ENCODE measurements at regions not wholly inside any gene's neighbourhood (a gene's known extent, or its start where the extent isn't known, plus 50 kb on each side); places are given as distances from the start of the nearest gene placed in this dataset.

DNA sequence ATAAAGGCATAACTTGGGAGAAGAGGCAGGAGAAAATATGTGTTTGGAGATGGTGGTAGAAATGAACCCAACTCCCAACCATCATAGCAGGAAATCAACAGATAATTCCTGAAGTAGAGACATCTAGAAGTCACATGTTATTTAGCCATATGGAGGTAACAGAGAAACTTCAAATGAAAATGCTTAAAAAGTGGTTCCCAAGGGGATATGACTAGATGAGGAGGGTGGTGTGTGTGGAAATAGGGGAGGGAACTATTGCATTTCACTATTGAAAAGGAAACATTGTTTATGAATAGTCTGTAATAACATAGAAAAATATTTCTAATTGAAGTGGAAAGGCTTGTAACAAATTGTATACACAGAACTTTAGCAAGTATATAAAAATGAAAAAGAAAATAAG lies 412.0 kb downstream of the SHISA9 start:
- no peak overlapping the region for H3K27ac ChIP-seq (ENCODE audit: low read depth, low read length)
- H3K4me3 ChIP-seq (ENCODE audit: low read depth in 1 of 5, low read length in 5 of 5) = no peak overlapping the region
- H3K9me3 ChIP-seq (ENCODE audit: control insufficient read depth in 5 of 5, low read length in 5 of 5) = no peaks in the 10 kb centered on the region
- H3K9ac ChIP-seq (ENCODE audit: low read length in 5 of 5) = no peak overlapping the region
- H3K27me3 ChIP-seq (ENCODE audit: control insufficient read depth in 5 of 5, insufficient read depth in 4 of 5, low read length in 5 of 5) = peaks cover 0 to 3% (median 0%) of the 10 kb centered on the region in 5 donors
- no peaks in the 10 kb centered on the region for H3K36me3 ChIP-seq (ENCODE audit: control insufficient read depth in 5 of 5, insufficient read depth in 5 of 5, low read length in 5 of 5)
- peaks cover 0 to 6% (median 0%) of the 10 kb centered on the region in 5 donors for H3K4me1 ChIP-seq (ENCODE audit: control insufficient read depth in 5 of 5, insufficient read depth in 5 of 5, low read length in 5 of 5)

- Histone ChIP-seq H3K36me3 (ENCODE audit: control insufficient read depth in 5 of 5, insufficient read depth in 5 of 5, low read length in 5 of 5) (no peaks in the 10 kb centered on the region), H3K9ac (ENCODE audit: low read length in 5 of 5) (no peak overlapping the region), H3K4me1 (ENCODE audit: control insufficient read depth in 5 of 5, insufficient read depth in 5 of 5, low read length in 5 of 5) (peaks cover 0 to 6% (median 0%) of the 10 kb centered on the region in 5 donors), H3K4me3 (ENCODE audit: low read depth in 1 of 5, low read length in 5 of 5) (no peak overlapping the region), H3K9me3 (ENCODE audit: control insufficient read depth in 5 of 5, low read length in 5 of 5) (no peaks in the 10 kb centered on the region), H3K27ac (ENCODE audit: low read depth, low read length) (no peak overlapping the region), H3K27me3 (ENCODE audit: control insufficient read depth in 5 of 5, insufficient read depth in 4 of 5, low read length in 5 of 5) (peaks cover 0 to 3% (median 0%) of the 10 kb centered on the region in 5 donors)
Observed at GRCh38 chr16:13314633-13315032, 413.2 kb downstream of the SHISA9 start.

DNA sequence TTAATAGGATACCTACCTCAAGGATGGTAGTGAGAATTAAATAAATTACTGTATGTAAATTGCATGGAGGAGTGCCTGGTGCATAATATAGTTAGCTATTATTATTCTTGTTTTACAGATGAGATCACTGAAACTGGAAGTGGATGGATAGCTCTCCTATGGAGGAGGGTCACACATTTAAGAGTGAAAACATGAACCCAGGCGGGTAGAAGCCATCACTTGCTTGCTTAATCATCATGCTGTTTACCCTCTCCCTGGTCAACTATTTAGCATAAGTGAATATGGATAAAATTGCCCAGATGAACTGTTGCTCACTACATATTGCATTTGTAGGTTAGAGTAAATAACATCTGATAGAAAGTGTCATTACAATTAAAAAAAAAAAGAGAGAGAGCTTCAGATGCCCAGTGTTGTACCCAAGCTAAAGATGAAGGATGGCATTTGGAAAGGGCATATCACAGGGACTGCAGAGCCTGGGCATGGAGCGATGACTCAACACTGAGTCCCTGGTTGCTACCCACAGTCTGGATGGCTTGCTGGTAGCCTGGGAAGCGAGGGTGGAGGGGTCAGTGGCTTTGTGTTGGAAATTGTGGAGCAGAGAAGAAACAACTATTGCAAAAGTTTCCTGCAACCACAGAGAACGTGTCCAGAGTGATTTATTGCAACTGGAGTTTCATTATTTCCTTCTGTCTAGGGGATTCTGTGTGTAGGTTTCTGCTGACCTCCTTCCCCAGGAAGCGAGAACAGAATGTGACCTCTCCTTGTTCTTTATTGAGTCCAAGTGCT lies 414.4 kb downstream of the SHISA9 start:
- peaks cover 0 to 3% (median 0%) of the 10 kb centered on the region in 5 donors for H3K27me3 ChIP-seq (ENCODE audit: control insufficient read depth in 5 of 5, insufficient read depth in 4 of 5, low read length in 5 of 5)
- no peak overlapping the region for H3K27ac ChIP-seq (ENCODE audit: low read depth, low read length)
- no peak overlapping the region for H3K4me3 ChIP-seq (ENCODE audit: low read depth in 1 of 5, low read length in 5 of 5)
- H3K9me3 ChIP-seq (ENCODE audit: control insufficient read depth in 5 of 5, low read length in 5 of 5) = no peaks in the 10 kb centered on the region
- H3K4me1 ChIP-seq (ENCODE audit: control insufficient read depth in 5 of 5, insufficient read depth in 5 of 5, low read length in 5 of 5) = peaks cover 0 to 6% (median 0%) of the 10 kb centered on the region in 5 donors
- no peaks in the 10 kb centered on the region for H3K36me3 ChIP-seq (ENCODE audit: control insufficient read depth in 5 of 5, insufficient read depth in 5 of 5, low read length in 5 of 5)
- no peak overlapping the region for H3K9ac ChIP-seq (ENCODE audit: low read length in 5 of 5)

- no peaks in the 10 kb centered on the region for H3K4me1 ChIP-seq (ENCODE audit: control insufficient read depth in 5 of 5, insufficient read depth in 5 of 5, low read length in 5 of 5)
- H3K36me3 ChIP-seq (ENCODE audit: control insufficient read depth in 5 of 5, insufficient read depth in 5 of 5, low read length in 5 of 5) = no peaks in the 10 kb centered on the region
- no peak overlapping the region for H3K4me3 ChIP-seq (ENCODE audit: low read depth in 1 of 5, low read length in 5 of 5)
- no peaks in the 10 kb centered on the region for H3K9me3 ChIP-seq (ENCODE audit: control insufficient read depth in 5 of 5, low read length in 5 of 5)
- H3K27me3 ChIP-seq (ENCODE audit: control insufficient read depth in 5 of 5, insufficient read depth in 4 of 5, low read length in 5 of 5) = no peaks in the 10 kb centered on the region
- no peak overlapping the region for H3K9ac ChIP-seq (ENCODE audit: low read length in 5 of 5)
- H3K27ac ChIP-seq (ENCODE audit: low read depth, low read length) = no peak overlapping the region
Observed at GRCh38 chr16:13322336-13322735, 420.9 kb downstream of the SHISA9 start.

- Histone ChIP-seq H3K27me3 (ENCODE audit: control insufficient read depth in 5 of 5, insufficient read depth in 4 of 5, low read length in 5 of 5) (no peaks in the 10 kb centered on the region), H3K9ac (ENCODE audit: low read length in 5 of 5) (no peak overlapping the region), H3K4me3 (ENCODE audit: low read depth in 1 of 5, low read length in 5 of 5) (no peak overlapping the region), H3K4me1 (ENCODE audit: control insufficient read depth in 5 of 5, insufficient read depth in 5 of 5, low read length in 5 of 5) (no peaks in the 10 kb centered on the region), H3K27ac (ENCODE audit: low read depth, low read length) (no peak overlapping the region), H3K36me3 (ENCODE audit: control insufficient read depth in 5 of 5, insufficient read depth in 5 of 5, low read length in 5 of 5) (no peaks in the 10 kb centered on the region), H3K9me3 (ENCODE audit: control insufficient read depth in 5 of 5, low read length in 5 of 5) (no peaks in the 10 kb centered on the region)
Observed at GRCh38 chr16:13324851-13325250, 423.5 kb downstream of the SHISA9 start.

- H3K27ac ChIP-seq (ENCODE audit: low read depth, low read length) = no peak overlapping the region
Observed at GRCh38 chr16:13325396-13325795, 424.0 kb downstream of the SHISA9 start.

GRCh38 chr16:13331918-13332317 lies 430.5 kb downstream of the SHISA9 start:
- Histone ChIP-seq H3K4me1 (ENCODE audit: control insufficient read depth in 5 of 5, insufficient read depth in 5 of 5, low read length in 5 of 5) (no peaks in the 10 kb centered on the region), H3K27me3 (ENCODE audit: control insufficient read depth in 5 of 5, insufficient read depth in 4 of 5, low read length in 5 of 5) (peaks cover 0 to 5% (median 0%) of the 10 kb centered on the region in 5 donors), H3K4me3 (ENCODE audit: low read depth in 1 of 5, low read length in 5 of 5) (no peak overlapping the region), H3K27ac (ENCODE audit: low read depth, low read length) (no peak overlapping the region), H3K36me3 (ENCODE audit: control insufficient read depth in 5 of 5, insufficient read depth in 5 of 5, low read length in 5 of 5) (no peaks in the 10 kb centered on the region), H3K9ac (ENCODE audit: low read length in 5 of 5) (no peak overlapping the region), H3K9me3 (ENCODE audit: control insufficient read depth in 5 of 5, low read length in 5 of 5) (no peaks in the 10 kb centered on the region)

More at GRCh38 chr16:13325396-13325795, 424.0 kb downstream of the SHISA9 start:
- Histone ChIP-seq H3K9me3 (ENCODE audit: control insufficient read depth in 5 of 5, low read length in 5 of 5) (no peaks in the 10 kb centered on the region), H3K9ac (ENCODE audit: low read length in 5 of 5) (no peak overlapping the region), H3K4me1 (ENCODE audit: control insufficient read depth in 5 of 5, insufficient read depth in 5 of 5, low read length in 5 of 5) (no peaks in the 10 kb centered on the region), H3K27me3 (ENCODE audit: control insufficient read depth in 5 of 5, insufficient read depth in 4 of 5, low read length in 5 of 5) (no peaks in the 10 kb centered on the region), H3K4me3 (ENCODE audit: low read depth in 1 of 5, low read length in 5 of 5) (no peak overlapping the region), H3K36me3 (ENCODE audit: control insufficient read depth in 5 of 5, insufficient read depth in 5 of 5, low read length in 5 of 5) (no peaks in the 10 kb centered on the region)

DNA sequence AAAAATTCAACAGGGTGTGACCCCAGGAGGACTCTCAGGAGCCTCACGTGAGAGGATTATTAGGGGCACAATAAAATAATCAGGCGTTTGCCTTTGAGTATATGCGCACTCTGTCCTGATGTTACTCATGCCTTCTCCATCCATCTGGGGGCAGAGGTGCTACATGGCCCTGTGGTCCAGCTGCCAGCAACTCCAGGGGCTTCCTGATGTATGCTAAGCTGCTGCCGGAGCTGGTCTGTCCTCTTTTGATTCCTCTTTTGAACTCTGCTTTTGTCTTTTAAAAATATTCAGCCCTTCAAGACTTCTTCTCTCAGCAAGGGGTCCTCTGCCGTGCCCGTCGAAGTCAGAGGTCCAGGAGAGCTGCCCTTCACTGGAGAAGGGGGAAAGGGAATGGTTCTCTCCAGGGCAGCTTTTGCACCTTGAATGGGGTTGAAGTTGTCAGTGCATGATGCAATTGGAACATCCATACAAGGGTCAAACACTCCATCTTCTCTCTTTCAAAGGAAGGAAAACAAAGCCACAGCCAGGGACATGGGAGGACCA lies 431.4 kb downstream of the SHISA9 start:
- Histone ChIP-seq H3K9me3 (ENCODE audit: control insufficient read depth in 5 of 5, low read length in 5 of 5) (no peaks in the 10 kb centered on the region), H3K4me1 (ENCODE audit: control insufficient read depth in 5 of 5, insufficient read depth in 5 of 5, low read length in 5 of 5) (no peaks in the 10 kb centered on the region), H3K27ac (ENCODE audit: low read depth, low read length) (no peak overlapping the region), H3K9ac (ENCODE audit: low read length in 5 of 5) (no peak overlapping the region), H3K27me3 (ENCODE audit: control insufficient read depth in 5 of 5, insufficient read depth in 4 of 5, low read length in 5 of 5) (peaks cover 0 to 5% (median 0%) of the 10 kb centered on the region in 5 donors), H3K4me3 (ENCODE audit: low read depth in 1 of 5, low read length in 5 of 5) (no peak overlapping the region), H3K36me3 (ENCODE audit: control insufficient read depth in 5 of 5, insufficient read depth in 5 of 5, low read length in 5 of 5) (no peaks in the 10 kb centered on the region)

- no peak overlapping the region for H3K27ac ChIP-seq (ENCODE audit: low read depth, low read length)
- no peaks in the 10 kb centered on the region for H3K9me3 ChIP-seq (ENCODE audit: control insufficient read depth in 5 of 5, low read length in 5 of 5)
- no peaks in the 10 kb centered on the region for H3K36me3 ChIP-seq (ENCODE audit: control insufficient read depth in 5 of 5, insufficient read depth in 5 of 5, low read length in 5 of 5)
- no peak overlapping the region for H3K9ac ChIP-seq (ENCODE audit: low read length in 5 of 5)
- no peak overlapping the region for H3K4me3 ChIP-seq (ENCODE audit: low read depth in 1 of 5, low read length in 5 of 5)
- H3K4me1 ChIP-seq (ENCODE audit: control insufficient read depth in 5 of 5, insufficient read depth in 5 of 5, low read length in 5 of 5) = no peaks in the 10 kb centered on the region
- peaks cover 0 to 5% (median 0%) of the 10 kb centered on the region in 5 donors for H3K27me3 ChIP-seq (ENCODE audit: control insufficient read depth in 5 of 5, insufficient read depth in 4 of 5, low read length in 5 of 5)
Observed at GRCh38 chr16:13333336-13333735, 431.9 kb downstream of the SHISA9 start.

DNA sequence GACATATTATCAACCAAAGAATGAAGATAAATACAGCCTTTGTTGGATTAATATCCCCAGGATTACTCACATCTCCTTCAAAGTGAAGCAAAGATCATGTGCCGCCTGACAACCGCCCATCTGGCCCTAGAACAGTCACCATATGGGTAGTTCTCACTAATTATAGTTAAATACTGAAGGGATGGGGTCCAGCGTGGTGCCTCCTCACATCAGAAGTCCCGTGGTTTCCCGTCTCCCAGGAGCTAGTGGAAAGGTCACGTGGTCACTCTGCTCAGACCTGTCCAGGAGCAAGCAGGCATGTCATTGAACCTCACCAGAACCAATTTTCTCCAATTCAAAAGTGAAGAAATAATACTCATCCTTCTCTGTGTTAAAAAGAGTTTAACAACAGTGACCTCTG lies 434.5 kb downstream of the SHISA9 start:
- no peaks in the 10 kb centered on the region for H3K4me1 ChIP-seq (ENCODE audit: control insufficient read depth in 5 of 5, insufficient read depth in 5 of 5, low read length in 5 of 5)
- no peaks in the 10 kb centered on the region for H3K36me3 ChIP-seq (ENCODE audit: control insufficient read depth in 5 of 5, insufficient read depth in 5 of 5, low read length in 5 of 5)
- peaks cover 0 to 4% (median 0%) of the 10 kb centered on the region in 5 donors for H3K27me3 ChIP-seq (ENCODE audit: control insufficient read depth in 5 of 5, insufficient read depth in 4 of 5, low read length in 5 of 5)
- H3K9me3 ChIP-seq (ENCODE audit: control insufficient read depth in 5 of 5, low read length in 5 of 5) = peaks cover 0 to 8% (median 3%) of the 10 kb centered on the region in 5 donors
- no peak overlapping the region for H3K27ac ChIP-seq (ENCODE audit: low read depth, low read length)
- H3K9ac ChIP-seq (ENCODE audit: low read length in 5 of 5) = no peak overlapping the region
- H3K4me3 ChIP-seq (ENCODE audit: low read depth in 1 of 5, low read length in 5 of 5) = no peak overlapping the region
